Activated CD4-positive, alpha-beta T cell treated with anti-CD3 and anti-CD28 coated beads, Interleukin-2, Interleukin-6, amounts not matched to agents 100 ng/mL and 50 ng/mL, durations not matched to agents 16 hours and 8 hours (primary cell): ENCODE measurements at regions not wholly inside any gene's neighbourhood (a gene's known extent, or its start where the extent isn't known, plus 50 kb on each side); places are given as distances from the start of the nearest gene placed in this dataset.
"Not testable (repeated sequence)": the region's sequence is repeated elsewhere in the genome, so short reads cannot be mapped to it uniquely, and the experiment has no call there.

Experiments
- DNase-seq: peaks from one replicate; pipeline ENCODE4 v3.0.0-alpha.2; 2020

GRCh38 chr2:82257796-82258555 is 1953.4 kb upstream of the LRRTM1 start:
- DNase-seq = no peak

- no peak for DNase-seq
Observed at GRCh38 chr2:82256983-82257632, 1952.6 kb upstream of the LRRTM1 start.

- DNase-seq = no peak
Observed at GRCh38 chr2:82256288-82256687, 1951.7 kb upstream of the LRRTM1 start.

GRCh38 chr2:82254728-82255127 is 1950.2 kb upstream of the LRRTM1 start:
- DNase-seq = no peak

- no peak for DNase-seq
Observed at GRCh38 chr2:82246220-82246775, 1941.7 kb upstream of the LRRTM1 start.

GRCh38 chr2:82239176-82239575 is 1934.6 kb upstream of the LRRTM1 start:
- DNase-seq = no peak

DNA sequence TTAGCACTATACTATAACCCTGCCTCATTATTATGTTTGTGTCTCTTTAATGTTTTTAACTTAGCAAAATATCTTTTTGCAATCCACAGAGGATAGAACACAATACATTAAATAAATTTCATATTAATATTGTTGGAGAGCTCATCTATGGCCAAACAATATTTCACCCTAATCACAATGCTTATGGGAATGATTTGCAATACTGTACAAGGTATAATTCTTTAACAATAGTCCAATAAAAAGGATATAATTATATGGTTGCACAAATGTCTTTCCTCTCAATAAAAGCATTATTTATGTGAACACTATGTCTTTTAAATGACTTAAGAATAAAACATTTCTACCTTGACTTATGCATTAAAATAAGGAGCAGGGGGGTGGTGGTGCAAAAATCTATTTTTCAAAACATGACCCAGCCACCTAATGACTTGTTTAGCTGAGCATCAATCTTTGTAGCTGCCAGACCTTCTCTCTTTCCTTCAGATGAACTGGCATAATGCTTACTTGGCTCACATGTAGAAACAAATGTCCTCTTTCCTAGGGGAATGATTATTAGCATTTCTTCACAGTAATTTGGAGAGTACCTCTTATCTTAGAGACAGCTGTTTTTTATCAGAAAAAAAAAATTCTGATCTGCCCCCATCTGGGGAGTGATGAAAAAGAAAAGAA is 1933.6 kb upstream of the LRRTM1 start:
- DNase-seq = no peak

GRCh38 chr2:82234283-82234874 is 1929.8 kb upstream of the LRRTM1 start:
- no peak for DNase-seq

DNA sequence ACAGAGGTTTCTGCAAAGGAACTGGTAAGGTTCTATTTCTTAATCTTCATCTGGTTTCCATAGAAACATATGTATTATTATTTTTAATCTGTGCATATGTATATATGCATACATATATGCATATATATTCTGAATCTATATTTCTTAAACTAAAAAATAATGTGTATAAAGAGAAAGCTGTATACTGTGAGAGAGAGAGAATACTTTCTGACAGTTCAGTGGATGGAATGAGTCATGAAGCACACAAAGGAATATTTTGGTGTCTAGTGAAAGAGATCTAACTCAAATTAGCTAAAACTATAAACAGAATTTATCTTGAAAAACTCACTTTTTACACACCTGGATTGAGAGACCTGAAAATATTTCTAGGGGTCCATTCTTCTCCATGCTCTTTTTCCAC is 1929.3 kb upstream of the LRRTM1 start:
- no peak for DNase-seq

DNA sequence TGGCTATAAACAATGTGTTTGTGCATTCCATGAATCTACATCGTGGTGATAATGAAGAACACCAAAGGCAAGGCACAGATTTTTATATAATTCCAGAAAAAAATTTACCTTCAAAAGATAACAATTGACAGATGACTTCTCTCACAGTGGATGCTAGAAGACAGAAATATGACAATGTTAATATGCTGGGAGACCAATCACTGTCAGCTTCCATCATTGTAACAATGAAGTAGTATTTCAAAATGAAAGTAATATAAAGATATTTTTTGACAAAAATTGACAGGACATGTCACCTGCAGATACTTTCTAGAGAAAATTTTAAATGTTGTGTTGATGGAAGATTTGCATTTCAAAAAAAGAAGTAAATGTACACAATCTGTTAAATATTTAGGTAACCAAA is 1925.9 kb upstream of the LRRTM1 start:
- DNase-seq = no peak

- DNase-seq = no peak
Observed at GRCh38 chr2:82226441-82226840, 1921.9 kb upstream of the LRRTM1 start.

- no peak for DNase-seq
Observed at GRCh38 chr2:82224301-82224940, 1919.9 kb upstream of the LRRTM1 start.

DNA sequence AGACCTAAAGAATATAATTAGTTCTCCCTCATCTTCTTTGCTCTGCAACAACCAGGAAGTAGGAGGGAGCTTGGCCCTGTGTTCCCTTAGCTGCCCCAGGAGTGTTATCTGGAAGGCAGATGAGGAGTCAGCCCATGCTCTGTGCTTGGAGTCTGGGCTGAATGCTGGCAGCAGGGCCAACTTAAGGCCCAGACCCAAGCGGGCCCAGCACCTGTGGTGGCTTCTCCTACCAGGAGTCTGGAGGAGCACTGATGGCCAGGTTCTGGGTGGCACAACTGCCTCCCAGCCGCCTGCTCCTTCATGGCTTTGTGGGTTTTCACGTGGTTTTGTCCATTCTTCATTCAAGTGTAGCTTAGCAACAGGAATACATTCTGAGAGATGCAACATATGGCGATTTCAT is 1910.7 kb upstream of the LRRTM1 start:
- DNase-seq = no peak

DNA sequence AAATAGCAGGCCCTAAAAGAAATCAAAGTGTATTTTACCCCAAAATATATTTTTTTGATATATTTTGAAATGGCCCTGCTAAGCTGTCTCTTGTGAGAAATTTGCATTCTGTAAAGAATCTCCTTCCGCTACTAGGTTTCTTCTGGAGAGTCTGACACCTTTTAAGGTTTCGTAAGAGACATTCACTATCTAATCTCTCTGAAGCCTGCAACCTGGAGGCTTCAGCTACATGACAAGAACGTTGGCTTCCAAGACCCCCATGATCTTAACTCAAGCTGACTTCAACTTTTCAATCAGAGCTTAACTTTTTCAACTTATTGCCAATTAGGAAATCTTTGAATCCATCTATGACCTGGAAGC is 1894.9 kb upstream of the LRRTM1 start:
- no peak for DNase-seq

GRCh38 chr2:82198809-82199492 is 1894.4 kb upstream of the LRRTM1 start:
- no peak for DNase-seq

- DNase-seq = no peak
Observed at GRCh38 chr2:82182270-82182669, 1877.7 kb upstream of the LRRTM1 start.

GRCh38 chr2:82175210-82175609 is 1870.7 kb upstream of the LRRTM1 start:
- DNase-seq = not testable (repeated sequence)

DNA sequence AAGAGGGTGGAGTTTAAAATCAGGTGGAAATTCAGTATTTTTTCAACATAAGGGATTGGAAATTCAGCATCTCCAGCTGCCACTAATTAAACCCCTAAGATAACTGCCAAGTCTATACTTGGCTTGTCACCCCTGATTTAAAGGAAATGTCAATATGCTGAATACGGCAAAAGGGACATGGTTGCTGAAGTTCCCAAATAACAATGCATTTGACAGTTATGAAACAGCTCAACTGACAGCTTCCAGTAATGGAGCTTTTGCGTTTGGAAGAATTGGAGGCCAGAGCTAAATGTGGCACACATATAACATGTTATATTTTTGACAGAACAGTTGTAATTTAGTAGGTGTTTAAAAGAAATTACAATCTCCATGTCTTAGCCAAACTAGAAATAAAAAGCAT is 1867.9 kb upstream of the LRRTM1 start:
- no peak for DNase-seq

DNA sequence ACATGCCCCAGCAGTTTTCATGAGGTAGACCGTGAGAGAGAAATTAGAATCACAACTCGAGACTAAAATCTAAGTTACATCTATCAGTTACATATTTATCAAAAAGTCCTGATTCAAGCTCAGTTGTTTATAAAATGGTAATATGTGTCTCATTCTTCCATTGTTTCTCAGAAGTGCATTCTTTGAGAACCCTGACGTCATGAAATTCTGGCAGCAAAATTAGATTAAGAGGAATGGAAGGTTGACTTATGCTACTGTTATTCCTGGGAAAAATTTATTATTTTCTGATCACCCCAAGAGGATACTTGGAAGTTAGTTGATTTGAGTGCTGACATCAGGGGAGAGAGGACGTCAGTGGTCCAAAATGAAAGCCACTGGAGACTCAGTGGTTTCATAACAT is 1864.8 kb upstream of the LRRTM1 start:
- DNase-seq = no peak

GRCh38 chr2:82165377-82165776 is 1860.8 kb upstream of the LRRTM1 start:
- DNase-seq = no peak

DNA sequence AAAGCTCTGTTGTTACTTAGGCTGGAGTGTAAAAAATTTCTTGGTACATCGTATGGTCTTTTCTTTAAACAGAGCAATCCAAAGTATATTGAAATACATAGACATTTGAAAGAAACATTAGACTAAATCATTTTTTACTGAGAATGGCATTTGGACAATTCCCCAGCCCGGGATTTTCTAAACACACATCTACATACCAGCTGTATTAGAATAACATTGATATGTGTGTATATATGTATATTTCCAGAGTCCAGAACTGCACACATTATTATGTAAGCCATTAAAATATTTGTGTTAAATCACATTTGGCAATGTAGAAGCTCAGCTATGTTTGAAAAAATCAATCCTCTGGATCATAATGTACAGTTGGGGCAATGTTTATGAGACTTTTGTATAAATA is 1853.6 kb upstream of the LRRTM1 start:
- no peak for DNase-seq

GRCh38 chr2:82155469-82155868 is 1850.9 kb upstream of the LRRTM1 start:
- no peak for DNase-seq
